ENCODE measurements at regions not wholly inside any gene's neighbourhood (a gene's known extent, or its start where the extent isn't known, plus 50 kb on each side); places are given as distances from the start of the nearest gene placed in this dataset.

GRCh38 chr2:194927489-194927888, 729.5 kb upstream of the SLC39A10 start:
- Histone ChIP-seq H3K27ac (ENCODE audit: extremely low read depth, low read depth, low read length) (no peak overlapping the region), H3K4me1 (ENCODE audit: control insufficient read depth, insufficient read depth, low read length) (no peaks in the 10 kb centered on the region), H3K4me3 (ENCODE audit: low read depth, low read length) (no peak overlapping the region), H3K9me3 (ENCODE audit: control insufficient read depth, insufficient read depth, low read depth, low read length) (no peaks in the 10 kb centered on the region), H3K36me3 (ENCODE audit: control insufficient read depth in 2 of 2, insufficient read depth in 1 of 2, low read length in 2 of 2) (no peaks in the 10 kb centered on the region)
- TF ChIP-seq GLI4 (tag by site-specific recombination; IDR thresholded peaks at IDR 0.05) (no peak), ZNF112 (tag by site-specific recombination; IDR thresholded peaks at IDR 0.05) (no peak), BCL6B (tag by site-specific recombination; IDR thresholded peaks at IDR 0.05) (no peak), ZNF362 (tag by site-specific recombination; IDR thresholded peaks at IDR 0.05) (no peak), ZNF654 (tag by site-specific recombination; IDR thresholded peaks at IDR 0.05; ENCODE audit: low read depth) (no peak), ZNF16 (tag by site-specific recombination; IDR thresholded peaks at IDR 0.05; ENCODE audit: low read depth) (no peak), SETDB1 (IDR thresholded peaks at IDR 0.05; ENCODE audit: insufficient read length, low read length) (no peak), ZNF354C (tag by site-specific recombination; IDR thresholded peaks at IDR 0.05; ENCODE audit: borderline replicate concordance, low read depth) (no peak), GLI2 (tag by site-specific recombination; IDR thresholded peaks at IDR 0.05; ENCODE audit: borderline replicate concordance, low read depth) (no peak), ZNF791 (tag by site-specific recombination; IDR thresholded peaks at IDR 0.05) (no peak), MEIS1 (CRISPR knock-in tag; IDR thresholded peaks at IDR 0.05; ENCODE audit: borderline replicate concordance) (no peak), YY2 (tag by site-specific recombination; IDR thresholded peaks at IDR 0.05) (no peak), ZNF175 (tag by site-specific recombination; IDR thresholded peaks at IDR 0.05) (no peak), ZIC2 (tag by site-specific recombination; IDR thresholded peaks at IDR 0.05) (no peak), ZNF473 (tag by site-specific recombination; IDR thresholded peaks at IDR 0.05) (no peak)
- ChIA-PET CTCF (no interaction called here), POLR2A (no interaction called here)

GRCh38 chr2:194926873-194927272, 730.2 kb upstream of the SLC39A10 start:
- ChIA-PET POLR2A (no interaction called here), CTCF (interaction anchor here (0.6 kb wide), 1 partner anchor 849 kb away, joined by 3 read pairs; no protein-coding TSS in a partner anchor)
- no peak overlapping the region for H3K27ac ChIP-seq (ENCODE audit: extremely low read depth, low read depth, low read length)
- no peaks in the 10 kb centered on the region for H3K36me3 ChIP-seq (ENCODE audit: control insufficient read depth in 2 of 2, insufficient read depth in 1 of 2, low read length in 2 of 2)
- no peak for TF ChIP-seq ZNF16 (tag by site-specific recombination; IDR thresholded peaks at IDR 0.05; ENCODE audit: low read depth)
- no peak for TF ChIP-seq ZNF404 (tag by site-specific recombination; IDR thresholded peaks at IDR 0.05)
- TF ChIP-seq TSHZ1 (tag by site-specific recombination; IDR thresholded peaks at IDR 0.05; ENCODE audit: borderline replicate concordance) = no peak
- TF ChIP-seq SETDB1 (IDR thresholded peaks at IDR 0.05; ENCODE audit: insufficient read length, low read length) = no peak
- TF ChIP-seq SP2 (tag by site-specific recombination; IDR thresholded peaks at IDR 0.05) = no peak
- no peak for TF ChIP-seq ZNF76 (tag by site-specific recombination; IDR thresholded peaks at IDR 0.05; ENCODE audit: borderline replicate concordance, low read depth)
- no peak for TF ChIP-seq HOXD13 (CRISPR knock-in tag; IDR thresholded peaks at IDR 0.05; ENCODE audit: borderline replicate concordance)
- no peak for TF ChIP-seq ZNF530 (tag by site-specific recombination; IDR thresholded peaks at IDR 0.05; ENCODE audit: low read depth)
- TF ChIP-seq ZNF202 (tag by site-specific recombination; IDR thresholded peaks at IDR 0.05; ENCODE audit: borderline replicate concordance) = no peak
- TF ChIP-seq KLF8 (tag by site-specific recombination; IDR thresholded peaks at IDR 0.05) = no peak
- no peaks in the 10 kb centered on the region for H3K9me3 ChIP-seq (ENCODE audit: control insufficient read depth, insufficient read depth, low read depth, low read length)
- no peaks in the 10 kb centered on the region for H3K4me1 ChIP-seq (ENCODE audit: control insufficient read depth, insufficient read depth, low read length)
- no peak overlapping the region for H3K4me3 ChIP-seq (ENCODE audit: low read depth, low read length)
